Activated T-cell treated with anti-CD3 and anti-CD28 coated beads, Interleukin-2, amount 50 U/mL, for 48 hours (primary cell): ENCODE measurements at regions not wholly inside any gene's neighbourhood (a gene's known extent, or its start where the extent isn't known, plus 50 kb on each side); places are given as distances from the start of the nearest gene placed in this dataset.
A peak's percentile ranks its signal among the peaks of the same experiment; 100 is the strongest.

Source experiments
- DNase-seq, 2 experiments: peaks; one replicate each; pipeline ENCODE4 v3.0.0-alpha.2; 2020

GRCh38 chr9:20291201-20291600, 331.1 kb downstream of the MLLT3 start:
- no peak for DNase-seq

- no peak for DNase-seq
These were observed 332.0 kb downstream of the MLLT3 start for GRCh38 chr9:20290257-20290656.

DNA sequence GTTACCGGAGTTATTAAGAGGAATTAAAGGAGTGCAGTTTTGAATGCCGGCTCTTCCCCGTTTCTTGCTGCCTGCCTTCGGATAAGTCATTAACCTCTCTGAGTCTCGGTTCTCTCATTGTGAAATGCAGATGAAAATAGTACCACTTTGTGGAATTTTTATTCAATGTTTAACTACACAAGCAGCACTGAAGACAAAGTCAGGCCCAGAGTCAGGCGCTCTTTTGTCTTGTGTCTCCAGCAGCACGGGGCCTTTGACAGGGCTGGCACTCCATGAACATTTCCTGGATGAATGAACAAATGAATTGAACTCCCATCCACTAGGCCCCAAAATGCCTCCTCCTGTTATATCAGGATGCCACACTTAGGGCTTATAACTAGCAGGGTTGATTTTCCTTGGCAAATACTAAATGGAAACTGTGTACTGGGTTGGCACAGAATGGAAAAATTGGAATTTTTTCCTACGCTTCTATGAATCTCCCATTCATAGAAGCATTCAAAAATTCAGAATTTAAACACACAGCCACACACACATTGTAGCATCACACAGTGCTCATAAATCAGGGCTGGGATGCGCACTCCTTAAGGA, 332.8 kb downstream of the MLLT3 start:
- no peak for DNase-seq

DNA sequence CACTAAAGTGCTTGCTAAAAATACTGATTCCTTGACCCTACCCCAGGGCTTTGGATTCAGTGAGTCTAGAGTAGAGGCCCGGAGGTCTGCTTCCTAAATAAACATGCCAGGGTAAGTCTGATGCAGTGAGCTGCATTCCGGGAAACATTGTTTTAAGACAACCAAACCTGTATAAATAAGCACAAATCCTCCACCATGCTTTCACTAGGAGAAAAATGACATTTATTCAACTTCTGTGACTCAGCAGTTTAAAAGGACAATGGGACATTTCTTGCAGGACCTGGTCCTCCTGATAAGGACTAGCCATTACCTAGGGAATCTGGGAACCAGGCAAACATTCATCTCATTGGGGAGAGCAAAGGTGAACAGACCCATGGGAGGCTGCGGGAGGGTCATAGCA, 335.3 kb downstream of the MLLT3 start:
- no peak for DNase-seq

- no peak for DNase-seq
These were observed 336.1 kb downstream of the MLLT3 start for GRCh38 chr9:20286154-20286700.

GRCh38 chr9:20284601-20285289, 337.6 kb downstream of the MLLT3 start:
- DNase-seq = no peak

DNA sequence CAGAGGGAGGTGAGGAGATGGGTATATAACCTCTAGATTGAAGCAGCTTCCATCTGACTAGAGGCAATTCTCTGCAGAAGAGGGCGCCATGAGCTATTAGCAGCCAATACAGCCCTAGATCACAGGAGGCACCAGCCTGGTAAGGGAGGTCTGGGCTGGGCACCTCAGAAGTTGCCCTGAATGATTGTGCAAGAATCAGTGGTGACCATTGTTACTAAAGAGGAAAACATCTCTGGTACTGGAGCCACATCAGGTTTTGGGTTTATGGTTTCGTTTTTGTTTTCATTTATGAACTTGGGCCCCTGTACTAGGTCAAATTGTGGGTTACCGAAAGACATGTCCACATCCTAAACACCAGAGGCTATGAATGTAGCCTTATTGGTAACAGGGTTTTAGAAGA, 342.0 kb downstream of the MLLT3 start:
- no peak for DNase-seq

- DNase-seq = no peak
These were observed 345.5 kb downstream of the MLLT3 start for GRCh38 chr9:20276762-20277161.

- DNase-seq = no peak
These were observed 350.6 kb downstream of the MLLT3 start for GRCh38 chr9:20271723-20272122.

DNA sequence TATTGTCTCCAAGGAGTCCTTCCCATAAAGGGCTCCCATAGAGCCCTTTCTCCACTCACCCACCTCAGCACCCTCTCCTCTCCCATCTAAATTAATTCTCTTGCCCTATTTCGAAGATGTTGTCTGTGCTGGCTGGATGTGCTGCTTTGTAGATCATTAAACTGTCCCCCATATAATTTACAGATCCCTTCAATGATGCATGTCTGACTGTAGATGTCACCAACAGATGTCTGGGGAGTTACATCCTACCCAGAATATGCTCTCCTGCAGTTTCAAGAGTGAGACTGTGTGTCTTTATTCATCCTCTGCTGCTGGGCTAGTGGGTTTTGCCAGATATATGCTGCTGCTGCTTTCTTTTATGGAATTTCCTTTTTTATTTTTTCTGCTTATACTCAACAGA, 351.2 kb downstream of the MLLT3 start:
- DNase-seq = no peak

DNA sequence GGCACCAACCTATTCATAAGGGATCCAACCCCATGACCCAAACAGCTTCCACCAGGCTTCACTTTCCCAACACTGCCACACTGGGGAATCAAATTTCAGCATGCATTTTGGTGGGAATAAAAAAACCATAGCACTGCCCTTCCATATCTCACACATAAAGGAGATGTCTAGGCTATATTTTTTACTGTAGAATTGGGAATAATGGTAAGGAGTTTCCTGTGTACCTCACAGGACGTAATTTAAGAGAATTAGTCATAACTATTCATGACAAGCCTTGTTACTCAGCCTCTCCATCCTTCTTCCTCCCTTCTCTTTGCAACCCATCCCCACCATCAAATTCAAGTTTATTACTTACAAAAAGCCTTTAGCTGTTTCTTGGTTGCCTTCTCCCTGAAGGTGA, 352.1 kb downstream of the MLLT3 start:
- no peak for DNase-seq

GRCh38 chr9:20269620-20270019, 352.7 kb downstream of the MLLT3 start:
- no peak for DNase-seq

DNA sequence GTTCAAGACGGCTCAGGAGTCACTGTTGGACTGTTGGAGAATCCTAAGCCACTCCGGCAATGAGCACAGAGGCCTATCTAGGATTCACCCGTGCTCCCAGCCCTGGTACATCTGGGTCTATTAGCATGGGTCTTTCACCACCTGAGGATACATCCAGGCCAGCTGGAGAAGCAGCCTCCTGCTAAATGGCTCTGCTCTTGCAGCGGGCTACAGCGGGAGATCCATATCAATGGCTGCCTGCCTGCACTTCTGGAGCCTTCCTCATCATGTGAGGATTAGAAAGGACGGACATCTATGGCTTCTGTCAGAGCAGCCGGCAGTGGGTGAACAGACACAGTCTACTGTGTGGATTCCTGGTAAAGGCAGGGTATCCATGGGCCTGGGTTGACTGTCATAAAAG, 357.4 kb downstream of the MLLT3 start:
- DNase-seq = no peak

- no peak for DNase-seq
These were observed 359.7 kb downstream of the MLLT3 start for GRCh38 chr9:20262611-20263010.

GRCh38 chr9:20256284-20256948, 365.9 kb downstream of the MLLT3 start:
- no peak for DNase-seq

DNA sequence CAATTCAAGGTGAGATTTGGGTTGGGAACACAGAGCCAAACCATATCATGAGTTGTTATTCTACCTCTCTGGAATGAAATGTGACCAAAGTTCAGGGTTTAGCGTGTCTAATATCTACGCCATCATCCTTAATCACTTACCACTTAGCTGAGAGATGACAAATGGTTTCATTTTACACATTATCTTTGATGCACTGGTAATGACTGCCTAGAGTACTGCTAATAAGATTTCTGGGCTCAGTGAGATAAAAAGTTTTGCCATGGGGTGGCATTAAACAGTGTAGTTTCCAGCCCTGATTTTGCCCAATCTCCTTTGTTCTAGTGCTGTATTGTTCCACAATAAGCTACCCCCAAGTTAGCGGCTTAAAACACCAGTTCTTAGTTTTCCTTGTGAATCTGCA, 367.2 kb downstream of the MLLT3 start:
- DNase-seq = peak in 1 of 2 experiments; percentile 21

- DNase-seq = no peak
These were observed 368.7 kb downstream of the MLLT3 start for GRCh38 chr9:20253635-20254034.

- DNase-seq = no peak
These were observed 369.5 kb downstream of the MLLT3 start for GRCh38 chr9:20252778-20253177.

- no peak for DNase-seq
These were observed 371.5 kb downstream of the MLLT3 start for GRCh38 chr9:20250791-20251190.

GRCh38 chr9:20244271-20244670, 378.0 kb downstream of the MLLT3 start:
- DNase-seq = no peak

- DNase-seq = no peak
These were observed 378.5 kb downstream of the MLLT3 start for GRCh38 chr9:20243841-20244240.

DNA sequence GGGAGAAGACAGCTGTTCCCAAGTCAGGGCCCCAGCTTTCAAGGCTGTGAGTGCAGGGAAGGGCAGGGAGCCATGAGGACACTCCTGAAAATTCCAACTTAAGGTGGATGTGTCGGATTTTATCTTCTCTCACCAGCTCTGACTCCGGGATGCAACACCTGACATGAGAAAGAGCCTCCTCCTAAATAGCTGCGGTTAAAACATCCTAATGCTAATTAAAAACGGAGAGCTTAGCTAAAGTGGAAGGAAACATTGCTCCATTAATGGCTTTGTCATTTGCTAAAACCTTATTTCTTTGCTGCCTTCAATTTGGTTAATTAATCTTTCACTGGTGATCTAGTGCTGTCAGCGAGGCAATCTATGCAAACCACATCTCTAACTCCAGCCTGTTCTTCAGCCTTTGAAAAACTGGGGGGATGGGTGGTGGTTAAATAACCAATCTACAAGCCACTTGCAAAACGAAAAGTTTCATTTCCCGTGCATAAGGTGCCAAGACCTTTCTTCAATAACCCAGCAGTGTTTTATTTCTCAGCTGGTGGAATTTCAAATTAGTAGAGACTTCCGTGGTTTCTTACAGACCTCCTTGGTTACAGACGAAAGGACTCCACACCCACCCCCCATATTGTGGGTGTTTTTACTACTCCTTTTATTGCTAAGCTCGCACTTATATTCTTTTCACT, 379.6 kb downstream of the MLLT3 start:
- no peak for DNase-seq

- DNase-seq = no peak
These were observed 381.8 kb downstream of the MLLT3 start for GRCh38 chr9:20240498-20240897.

DNA sequence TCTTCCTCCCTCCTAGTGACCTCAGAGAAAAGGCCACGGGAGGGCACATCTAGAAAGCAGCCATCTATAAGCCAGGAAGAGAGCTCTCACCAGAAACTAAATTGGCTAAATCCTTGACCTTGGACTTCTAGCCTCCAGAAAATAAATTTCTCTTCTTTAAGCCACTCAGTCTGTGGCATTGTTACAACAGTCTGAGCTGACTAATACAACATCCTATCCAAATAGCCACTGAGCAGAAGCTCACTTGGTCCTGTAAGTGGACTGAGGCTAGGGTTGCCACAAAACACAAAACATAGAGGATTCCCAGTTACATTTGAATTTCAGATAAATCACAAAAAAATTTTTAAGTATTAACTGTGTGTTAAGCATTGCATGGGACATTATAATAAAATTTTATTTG, 383.4 kb downstream of the MLLT3 start:
- no peak for DNase-seq
